HL-60 (cell line): ENCODE measurements at regions not wholly inside any gene's neighbourhood (a gene's known extent, or its start where the extent isn't known, plus 50 kb on each side); places are given as distances from the start of the nearest gene placed in this dataset.

Experiments
- DNase-seq, 2 experiments: peaks; one replicate each; pipeline ENCODE4 v3.0.0-alpha.2; 2010 to 2020; ENCODE audit warnings: low read depth in 1 of 2, low spot score in 1 of 2
- H3K27ac ChIP-seq: fragments of 250-450 bp; sonication (Bioruptor Pico); replicated peaks from 2 replicates; pipeline ENCODE4 v1.5.1; 2020; ENCODE audit warnings: mild to moderate bottlenecking, moderate library complexity
- H3K27me3 ChIP-seq: fragments of 250-450 bp; sonication (Bioruptor Pico); 2 replicates; pipeline ENCODE4 v1.5.1; 2021; ENCODE audit warnings: mild to moderate bottlenecking, moderate library complexity; ENCODE audit not compliant: insufficient read depth, poor library complexity, severe bottlenecking
- H3K4me3 ChIP-seq: replicated peaks from 2 replicates; pipeline ENCODE4 v1.5.1; 2011; ENCODE audit warnings: mild to moderate bottlenecking, control low read depth, low read length; ENCODE audit not compliant: insufficient read depth
- CTCF ChIP-seq: IDR thresholded peaks from one replicate; pipeline ENCODE4 v1.5.1; 2011; ENCODE audit warnings: low read length, control low read depth, inconsistent platforms; ENCODE audit not compliant: insufficient read depth
- GABPA ChIP-seq: IDR thresholded peaks from 2 replicates; pipeline ENCODE4 v1.6.1; 2012; ENCODE audit warnings: low read depth
- POLR2AphosphoS5 ChIP-seq: IDR thresholded peaks from 2 replicates; pipeline ENCODE4 v1.6.1; 2012; ENCODE audit warnings: low read depth
- REST ChIP-seq: IDR thresholded peaks from 2 replicates; pipeline ENCODE4 v1.6.1; 2012; ENCODE audit warnings: low read depth; ENCODE audit not compliant: insufficient replicate concordance
- SPI1 ChIP-seq: IDR thresholded peaks from 2 replicates; pipeline ENCODE4 v1.6.1; 2012; ENCODE audit warnings: low read depth, mild to moderate bottlenecking, borderline replicate concordance

- DNase-seq = no peak
- no peak overlapping the region for H3K27ac ChIP-seq
- no peak overlapping the region for H3K4me3 ChIP-seq
- TF ChIP-seq SPI1 (no peak), REST (no peak), CTCF (no peak), GABPA (no peak), POLR2AphosphoS5 (no peak)
- H3K27me3 ChIP-seq = no peaks in the 10 kb centered on the region
Observed at GRCh38 chr5:3335301-3335700, 260.3 kb upstream of the IRX1 start.

GRCh38 chr5:3333836-3334235, 261.8 kb upstream of the IRX1 start:
- H3K4me3 ChIP-seq = no peak overlapping the region
- H3K27me3 ChIP-seq = no peaks in the 10 kb centered on the region
- no peak for TF ChIP-seq CTCF
- TF ChIP-seq GABPA = no peak
- no peak for TF ChIP-seq SPI1
- TF ChIP-seq POLR2AphosphoS5 = no peak
- no peak for TF ChIP-seq REST
- no peak overlapping the region for H3K27ac ChIP-seq
- DNase-seq = no peak

- TF ChIP-seq GABPA (no peak), POLR2AphosphoS5 (no peak), REST (no peak), SPI1 (no peak), CTCF (no peak)
Observed at GRCh38 chr5:3333105-3333504, 262.5 kb upstream of the IRX1 start.

More at GRCh38 chr5:3333105-3333504, 262.5 kb upstream of the IRX1 start:
- DNase-seq = no peak
- Histone ChIP-seq H3K27ac (no peak overlapping the region), H3K27me3 (no peaks in the 10 kb centered on the region), H3K4me3 (no peak overlapping the region)
